GM19328 (cell line): ENCODE measurements at regions not wholly inside any gene's neighbourhood (a gene's known extent, or its start where the extent isn't known, plus 50 kb on each side); places are given as distances from the start of the nearest gene placed in this dataset.

ENCODE experiments used
- ATAC-seq: cut with Tn5 transposase; IDR thresholded peaks from one replicate; pipeline ENCODE4 v1.9.1; 2021; ENCODE audit warnings: mild to moderate bottlenecking, moderate library complexity; ENCODE audit not compliant: unreplicated experiment

DNA sequence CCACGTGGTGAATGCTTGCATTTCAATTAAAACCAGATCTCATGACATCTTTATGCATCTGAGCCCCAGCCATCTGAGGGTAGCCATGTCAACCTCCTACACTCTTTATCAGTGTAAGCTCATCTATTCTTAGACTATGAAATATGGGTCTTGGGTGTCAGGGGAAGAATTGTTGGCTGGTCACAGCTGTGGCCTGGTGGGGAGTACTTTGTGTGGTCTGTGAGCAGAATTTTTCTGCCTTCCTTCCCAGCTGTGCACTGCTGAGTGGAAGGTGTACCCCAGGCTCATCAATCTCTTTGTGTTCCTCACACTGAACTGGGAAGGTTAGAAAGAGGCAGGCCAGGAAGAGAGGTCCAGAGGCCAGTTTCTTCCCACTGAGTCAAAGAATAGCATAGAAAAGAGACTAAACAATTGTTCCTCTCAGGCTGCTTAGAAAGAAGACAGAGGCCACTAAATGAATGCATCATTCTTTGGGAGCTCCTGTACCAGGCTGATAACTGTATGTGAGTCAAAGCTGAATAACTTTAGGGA is 202.7 kb upstream of the RGMB start:
- ATAC-seq = no peak

GRCh38 chr5:98573834-98574320 is 199.6 kb upstream of the RGMB start:
- ATAC-seq = no peak

- ATAC-seq = no peak
Observed at GRCh38 chr5:98576275-98576674, 197.2 kb upstream of the RGMB start.

DNA sequence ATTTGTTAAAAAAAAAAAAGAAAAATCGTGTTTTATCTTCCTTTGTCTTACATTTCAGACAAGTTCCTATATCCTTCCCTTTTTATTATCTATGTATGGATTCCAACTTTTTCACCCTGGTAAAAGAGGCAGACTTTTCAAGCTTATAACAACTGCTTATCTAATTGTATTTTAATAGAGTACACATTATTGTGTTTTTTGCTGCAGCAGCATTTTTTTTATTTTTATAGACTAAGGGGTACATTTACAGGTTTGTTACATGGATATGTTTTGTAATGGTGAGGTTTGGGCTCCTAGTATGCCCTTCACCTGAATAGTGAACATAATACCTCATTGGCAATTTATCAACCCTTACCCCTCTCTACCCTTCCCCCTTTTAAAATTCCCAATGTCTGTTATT is 195.0 kb upstream of the RGMB start:
- no peak for ATAC-seq

- ATAC-seq = no peak
Observed at GRCh38 chr5:98581112-98581997, 192.1 kb upstream of the RGMB start.

DNA sequence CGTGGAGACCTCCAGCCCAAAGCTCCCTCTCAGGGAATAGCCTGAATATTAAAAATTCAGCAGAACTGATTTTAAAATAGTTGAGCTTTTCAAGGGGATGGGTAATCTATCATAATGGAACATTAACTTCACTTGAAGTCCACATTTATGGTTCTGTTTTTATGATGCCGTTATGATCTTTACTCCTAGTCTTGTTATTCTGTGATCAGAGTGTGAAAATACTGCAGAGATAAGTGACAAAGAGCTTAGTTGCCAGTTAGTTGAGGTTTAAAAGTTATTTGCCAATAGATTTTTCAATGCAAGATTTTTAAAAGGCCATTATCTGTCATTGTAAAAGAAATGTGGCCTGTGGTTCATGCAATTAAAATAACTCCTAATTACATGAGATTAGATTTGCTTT is 189.9 kb upstream of the RGMB start:
- ATAC-seq = no peak

- ATAC-seq = no peak
Observed at GRCh38 chr5:98585661-98586310, 187.7 kb upstream of the RGMB start.

DNA sequence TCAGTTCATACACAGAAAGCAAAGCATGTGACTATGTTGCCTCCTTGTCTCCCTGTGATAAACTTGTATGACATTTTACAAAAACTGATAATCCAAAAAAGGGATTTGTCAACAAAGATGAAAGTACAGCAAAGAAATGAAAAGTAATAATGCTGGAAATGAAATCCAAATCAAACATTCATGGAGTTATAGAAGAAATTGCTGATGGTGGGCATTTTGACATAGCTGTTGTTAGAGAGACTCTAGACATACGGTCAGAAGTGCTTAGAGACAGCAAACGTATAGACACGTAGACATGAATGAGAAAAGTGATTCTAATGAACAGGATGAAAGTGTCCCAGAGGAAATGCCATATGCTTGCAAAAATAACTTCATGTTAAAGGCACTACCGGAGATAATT is 186.9 kb upstream of the RGMB start:
- ATAC-seq = no peak

DNA sequence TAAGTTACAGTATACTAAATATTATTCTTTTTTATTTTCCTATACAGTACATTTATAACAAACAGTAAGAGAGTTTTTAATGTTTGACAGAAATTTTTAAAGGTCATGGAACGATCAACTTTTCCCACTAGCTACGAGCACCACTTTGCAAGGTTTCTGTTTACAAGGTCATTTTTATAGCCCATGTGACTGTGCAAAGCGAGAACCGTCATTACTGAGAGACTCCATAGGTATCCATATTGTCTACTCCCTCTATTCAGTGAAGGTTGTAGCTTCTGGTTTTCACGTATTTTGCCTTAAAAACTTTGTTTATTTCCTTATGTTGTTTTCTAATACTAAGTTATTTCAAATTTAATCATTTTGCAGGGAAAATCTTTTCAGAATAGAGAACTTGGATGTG is 186.3 kb upstream of the RGMB start:
- ATAC-seq = no peak

GRCh38 chr5:98588215-98588614 is 185.2 kb upstream of the RGMB start:
- ATAC-seq = no peak

GRCh38 chr5:98593418-98593817 is 180.0 kb upstream of the RGMB start:
- ATAC-seq = no peak

DNA sequence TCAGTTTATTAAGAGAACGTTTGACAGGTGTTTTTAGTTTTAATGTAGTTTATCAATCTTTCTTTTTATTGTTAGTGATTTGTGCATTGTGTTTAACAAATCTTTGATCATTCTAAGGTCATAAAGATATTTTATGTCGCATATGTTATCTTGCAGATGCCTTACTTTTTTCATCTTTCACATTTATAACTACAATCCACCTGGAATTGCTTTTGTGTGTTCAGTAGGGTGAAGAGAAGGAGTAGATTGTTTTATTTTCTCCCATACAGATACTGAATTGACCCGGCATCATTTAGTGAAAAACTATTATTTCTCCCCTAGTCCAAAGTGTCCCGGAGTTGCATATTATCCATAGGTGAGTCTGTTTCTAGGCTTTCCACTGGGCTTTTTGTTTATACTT is 179.4 kb upstream of the RGMB start:
- no peak for ATAC-seq

DNA sequence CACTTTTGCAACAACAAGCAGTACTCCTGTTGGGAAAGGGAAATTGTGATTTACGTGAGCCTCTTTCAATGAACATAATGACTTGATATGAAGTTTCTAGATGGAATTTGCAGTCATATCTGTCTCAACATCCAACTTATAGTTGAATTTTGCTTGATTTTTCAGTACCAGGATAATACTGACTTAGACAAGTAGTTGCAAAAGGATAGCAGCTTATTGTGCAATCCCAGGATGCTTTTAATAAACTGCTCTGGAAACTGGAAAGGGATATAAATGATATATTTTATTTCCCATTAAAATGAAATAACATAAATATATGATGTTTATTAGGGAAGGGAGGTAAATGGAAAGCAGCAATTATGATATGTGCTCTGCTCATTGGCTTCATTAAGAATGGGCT is 174.4 kb upstream of the RGMB start:
- no peak for ATAC-seq

GRCh38 chr5:98602534-98603112 is 170.8 kb upstream of the RGMB start:
- no peak for ATAC-seq

DNA sequence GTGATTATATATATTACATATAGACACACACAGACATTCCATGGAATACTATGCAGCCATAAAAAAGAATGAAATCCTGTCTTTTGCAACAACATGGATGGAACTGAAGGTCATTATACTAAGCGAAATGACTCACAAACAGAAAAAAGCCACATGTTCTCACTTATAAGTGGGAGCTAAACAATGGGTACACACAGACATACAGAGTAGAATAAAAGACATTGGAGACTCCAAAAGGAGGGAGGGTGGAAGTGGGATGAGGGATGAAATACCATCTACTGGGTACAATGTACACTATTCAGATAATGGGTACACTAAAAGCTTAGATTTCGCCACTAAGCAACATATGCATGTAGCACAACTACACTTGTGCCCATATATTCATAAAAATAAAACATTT is 170.0 kb upstream of the RGMB start:
- ATAC-seq = no peak

GRCh38 chr5:98604301-98604700 is 169.2 kb upstream of the RGMB start:
- no peak for ATAC-seq

GRCh38 chr5:98604721-98605425 is 168.6 kb upstream of the RGMB start:
- ATAC-seq = no peak

DNA sequence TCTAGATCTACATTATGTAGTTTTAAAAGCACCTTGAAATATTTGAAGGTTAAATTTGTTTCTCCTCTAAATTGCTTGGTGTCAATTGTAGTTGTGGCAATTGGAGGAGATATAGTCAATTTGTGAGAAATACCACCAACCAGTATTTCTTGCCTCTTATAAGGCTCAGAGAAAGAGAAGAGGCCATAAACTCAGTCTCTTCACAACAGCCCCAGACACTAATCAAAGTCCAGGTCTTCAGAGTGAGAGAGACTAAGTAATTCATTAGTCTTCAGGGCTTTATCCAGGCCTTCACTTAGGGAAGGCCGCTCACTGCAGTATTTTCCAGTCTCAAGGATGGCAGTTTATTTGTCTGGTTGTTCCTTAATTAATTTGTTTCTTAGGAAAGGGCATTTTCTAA is 168.0 kb upstream of the RGMB start:
- no peak for ATAC-seq

- ATAC-seq = no peak
Observed at GRCh38 chr5:98606961-98607360, 166.5 kb upstream of the RGMB start.

DNA sequence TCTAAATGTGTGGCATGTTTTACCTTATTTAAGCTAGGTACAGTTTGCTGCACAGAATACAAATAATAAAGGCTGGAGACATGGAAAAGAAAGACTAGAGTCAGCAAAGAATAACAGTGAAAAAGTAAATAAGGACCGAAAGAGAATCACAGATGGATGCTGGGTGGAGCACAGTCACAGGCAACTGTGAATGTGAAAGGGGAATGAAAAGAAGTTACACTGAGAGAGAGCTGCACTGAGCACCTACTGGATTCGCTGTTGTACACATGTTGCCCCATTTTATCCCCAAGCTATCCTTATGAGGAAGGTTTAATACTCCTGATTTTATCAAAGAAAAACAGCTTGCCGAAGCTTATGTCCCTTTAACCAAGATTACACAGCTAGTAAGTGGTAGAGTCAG is 165.4 kb upstream of the RGMB start:
- no peak for ATAC-seq

- ATAC-seq = no peak
Observed at GRCh38 chr5:98614341-98614740, 159.1 kb upstream of the RGMB start.
